ENCODE measurements at regions not wholly inside any gene's neighbourhood (a gene's known extent, or its start where the extent isn't known, plus 50 kb on each side); places are given as distances from the start of the nearest gene placed in this dataset.

- TF ChIP-seq EZH2 (IDR thresholded peaks at IDR 0.05; ENCODE audit: low read length, unreplicated experiment) (no peak), CTCF (conservative IDR thresholded peaks at IDR 0.05; ENCODE audit: low read depth, low read length) (no peak), EZH2phosphoT487 (IDR thresholded peaks at IDR 0.05; ENCODE audit: borderline replicate concordance, low read length) (no peak)
These were observed 235.8 kb upstream of the KCNG1 start for GRCh38 chr20:51258582-51259165.

All from PC-3 (cell line).